ENCODE measurements at regions not wholly inside any gene's neighbourhood (a gene's known extent, or its start where the extent isn't known, plus 50 kb on each side); places are given as distances from the start of the nearest gene placed in this dataset.
"Not testable (repeated sequence)": the region's sequence is repeated elsewhere in the genome, so short reads cannot be mapped to it uniquely, and the experiment has no call there.

GRCh38 chr3:33977227-33977626, 178.8 kb downstream of the PDCD6IP start:
- no peak for TF ChIP-seq CTCF (IDR thresholded peaks at IDR 0.05; ENCODE audit: insufficient read depth, low read length, severe bottlenecking)
- DNase-seq (ENCODE audit: low read depth) (no peak), FAIRE-seq (no peak)
- Histone ChIP-seq H3K4me3 (ENCODE audit: low read depth, low read length) (no peak overlapping the region), H3K27me3 (ENCODE audit: control insufficient read depth, insufficient read depth, low read length) (no peaks in the 10 kb centered on the region), H3K36me3 (ENCODE audit: control insufficient read depth, insufficient read depth, low read length) (no peaks in the 10 kb centered on the region)

DNA sequence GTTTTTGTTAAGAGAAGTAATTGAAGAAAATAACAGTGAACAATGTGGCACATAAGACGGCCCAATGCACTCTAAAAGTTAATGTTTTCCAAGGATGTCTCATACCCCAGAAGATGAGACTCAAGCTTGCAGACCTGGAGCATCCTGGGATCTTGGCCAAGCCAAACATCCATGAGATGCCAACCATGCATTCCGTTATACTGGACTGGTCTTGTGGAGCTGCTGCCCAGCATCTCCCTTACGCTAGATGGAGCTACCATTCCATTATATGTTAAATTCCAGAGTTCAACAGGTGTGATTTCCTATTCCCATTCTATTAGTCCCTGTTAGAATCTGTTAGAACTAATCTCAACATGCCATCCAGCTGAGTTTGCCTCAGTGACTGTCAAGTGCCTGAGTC, 181.8 kb downstream of the PDCD6IP start:
- H3K36me3 ChIP-seq (ENCODE audit: control insufficient read depth, insufficient read depth, low read length), result no peaks in the 10 kb centered on the region
- peak; percentile 75 for DNase-seq (ENCODE audit: low read depth)
- no peak overlapping the region for H3K4me3 ChIP-seq (ENCODE audit: low read depth, low read length)
- TF ChIP-seq CTCF (IDR thresholded peaks at IDR 0.05; ENCODE audit: insufficient read depth, low read length, severe bottlenecking), result peak; percentile 79
- no peaks in the 10 kb centered on the region for H3K27me3 ChIP-seq (ENCODE audit: control insufficient read depth, insufficient read depth, low read length)
- FAIRE-seq, result no peak

DNA sequence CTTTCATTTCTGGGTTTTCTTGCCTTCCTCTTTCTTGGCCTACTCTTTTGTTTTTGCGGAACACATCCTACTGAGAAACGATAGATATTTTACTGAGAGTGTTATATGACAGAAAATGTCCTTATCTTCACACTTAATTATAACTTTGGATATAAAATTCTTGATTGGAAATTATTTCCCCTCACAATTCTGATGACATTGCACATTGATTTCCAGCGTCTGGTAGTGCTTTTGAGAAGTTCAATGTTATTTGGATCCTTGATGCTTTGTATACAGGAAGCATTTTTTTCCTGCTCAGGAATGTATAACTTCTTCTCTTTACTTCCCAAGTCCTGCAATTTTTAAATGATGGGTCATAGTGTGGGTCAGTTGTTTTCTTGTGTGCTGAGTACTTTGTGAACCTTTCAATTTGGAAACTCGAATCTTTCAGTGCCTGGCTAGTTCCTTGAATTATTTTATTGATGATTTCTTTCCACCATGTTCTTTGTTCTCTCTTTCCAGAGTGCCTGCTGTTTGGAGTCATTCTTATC, 183.9 kb downstream of the PDCD6IP start:
- Histone ChIP-seq H3K4me3 (ENCODE audit: low read depth, low read length) (no peak overlapping the region), H3K27me3 (ENCODE audit: control insufficient read depth, insufficient read depth, low read length) (no peaks in the 10 kb centered on the region), H3K36me3 (ENCODE audit: control insufficient read depth, insufficient read depth, low read length) (no peaks in the 10 kb centered on the region)
- no peak for DNase-seq (ENCODE audit: low read depth)
- no peak for FAIRE-seq
- no peak for TF ChIP-seq CTCF (IDR thresholded peaks at IDR 0.05; ENCODE audit: insufficient read depth, low read length, severe bottlenecking)

DNA sequence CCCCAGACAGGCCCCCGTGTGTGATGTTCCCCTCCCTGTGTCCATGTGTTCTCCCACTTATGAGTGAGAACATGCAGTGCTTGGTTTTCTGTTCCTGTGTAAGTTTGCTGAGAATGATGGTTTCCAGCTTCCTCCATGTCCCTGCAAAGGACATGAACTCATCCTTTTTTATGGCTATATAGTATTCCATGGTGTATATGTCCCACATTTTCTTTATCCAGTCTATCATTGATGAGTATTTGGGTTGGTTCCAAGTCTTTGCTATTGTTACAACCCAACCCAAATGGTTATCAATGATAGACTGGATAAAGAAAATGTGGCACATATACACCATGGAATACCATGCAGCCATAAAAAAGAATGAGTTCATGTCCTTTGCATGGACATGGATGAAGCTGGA, 184.5 kb downstream of the PDCD6IP start:
- H3K36me3 ChIP-seq (ENCODE audit: control insufficient read depth, insufficient read depth, low read length); DNase-seq (ENCODE audit: low read depth); H3K27me3 ChIP-seq (ENCODE audit: control insufficient read depth, insufficient read depth, low read length); H3K4me3 ChIP-seq (ENCODE audit: low read depth, low read length); FAIRE-seq: not testable (repeated sequence)

DNA sequence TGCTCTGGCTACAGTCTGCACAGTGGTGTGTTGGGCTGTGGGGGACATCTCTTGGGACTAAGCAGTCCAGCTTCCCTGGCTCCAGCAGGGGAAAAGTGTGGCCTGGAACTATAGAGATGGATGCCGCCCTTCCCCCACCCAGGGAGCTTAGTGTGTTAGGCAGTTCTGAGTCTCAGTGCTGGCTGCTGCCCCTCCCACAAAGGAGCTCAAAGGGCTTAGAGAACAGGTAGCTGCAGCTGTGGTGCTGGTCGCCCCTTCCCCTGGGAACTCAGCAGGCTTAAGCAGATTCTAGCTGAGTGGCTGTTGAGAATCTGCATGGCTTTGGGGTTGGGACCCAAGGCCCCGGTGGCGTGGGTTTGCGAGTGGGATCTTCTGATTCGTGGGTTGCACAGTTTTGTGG, 190.8 kb downstream of the PDCD6IP start:
- Histone ChIP-seq H3K27me3 (ENCODE audit: control insufficient read depth, insufficient read depth, low read length) (no peaks in the 10 kb centered on the region), H3K36me3 (ENCODE audit: control insufficient read depth, insufficient read depth, low read length) (no peaks in the 10 kb centered on the region), H3K4me3 (ENCODE audit: low read depth, low read length) (no peak overlapping the region)
- DNase-seq (ENCODE audit: low read depth) (no peak), FAIRE-seq (no peak)
- no peak for TF ChIP-seq CTCF (IDR thresholded peaks at IDR 0.05; ENCODE audit: insufficient read depth, low read length, severe bottlenecking)

- DNase-seq (ENCODE audit: low read depth) (no peak), FAIRE-seq (no peak)
- Histone ChIP-seq H3K27me3 (ENCODE audit: control insufficient read depth, insufficient read depth, low read length) (no peaks in the 10 kb centered on the region), H3K36me3 (ENCODE audit: control insufficient read depth, insufficient read depth, low read length) (no peaks in the 10 kb centered on the region), H3K4me3 (ENCODE audit: low read depth, low read length) (no peak overlapping the region)
- TF ChIP-seq CTCF (IDR thresholded peaks at IDR 0.05; ENCODE audit: insufficient read depth, low read length, severe bottlenecking), result no peak
Observed at GRCh38 chr3:33991673-33992072, 193.2 kb downstream of the PDCD6IP start.
